ENCODE measurements at regions not wholly inside any gene's neighbourhood (a gene's known extent, or its start where the extent isn't known, plus 50 kb on each side); places are given as distances from the start of the nearest gene placed in this dataset.

DNA sequence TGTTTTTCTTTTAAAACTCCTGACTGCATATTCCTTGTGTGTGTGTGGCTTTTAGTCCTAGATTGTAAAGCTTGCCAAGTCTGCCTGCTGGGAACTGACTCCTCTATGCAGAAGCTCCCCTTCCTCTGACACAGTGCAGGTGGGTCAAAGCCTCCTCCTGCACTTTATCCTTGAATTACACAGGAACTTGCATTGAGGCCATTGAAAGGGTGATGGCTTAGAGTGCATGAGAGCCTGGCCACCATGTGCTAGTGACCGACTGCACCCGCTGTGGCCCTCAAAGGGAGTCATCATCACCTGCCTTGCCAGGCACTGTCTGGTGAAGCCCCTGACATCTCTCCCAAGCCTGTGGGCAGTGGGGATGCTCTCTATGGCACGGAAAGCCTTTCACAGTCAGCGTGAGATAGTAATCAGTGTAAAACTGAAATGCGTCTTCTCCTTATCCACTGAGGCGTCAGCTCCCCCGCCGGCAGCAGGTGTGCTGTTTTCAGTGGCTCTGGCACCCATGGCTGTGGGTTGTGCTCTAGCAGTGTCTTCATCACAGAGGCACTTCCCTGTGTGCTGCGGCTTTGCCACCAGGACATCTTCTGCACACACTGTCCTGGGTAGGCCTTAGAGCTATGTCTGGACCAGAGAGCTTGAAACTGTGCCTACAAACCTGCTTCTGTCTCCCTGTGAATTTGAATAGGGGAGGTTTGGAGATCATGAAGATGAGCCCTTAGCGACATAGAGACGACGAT, 87.9 kb downstream of the THBS2 start:
- H3K27me3 ChIP-seq (ENCODE audit: insufficient read depth, low read length): no peaks in the 10 kb centered on the region

DNA sequence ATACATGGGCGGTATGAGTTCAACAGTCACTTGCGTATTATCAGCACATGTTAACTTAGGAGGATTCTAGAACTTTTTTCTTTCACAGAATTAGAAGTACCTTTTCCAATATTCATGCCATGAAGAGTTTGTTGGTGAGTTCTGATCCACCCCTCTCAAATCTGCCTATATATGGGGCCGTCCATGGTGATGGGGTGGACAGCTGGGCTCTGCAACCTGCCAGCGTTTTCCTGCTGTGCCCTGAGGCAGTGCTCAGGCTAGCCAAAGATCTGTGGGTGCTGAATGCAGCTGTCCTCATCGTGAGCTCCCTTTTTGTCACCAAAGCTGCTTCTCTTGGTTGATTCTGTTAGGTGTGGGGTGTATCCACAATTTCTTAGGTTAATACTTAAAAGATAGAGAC, 88.7 kb downstream of the THBS2 start:
- Histone ChIP-seq H3K4me1 (ENCODE audit: insufficient read depth, low read length) (no peaks in the 10 kb centered on the region), H3K4me3 (ENCODE audit: low read length) (no peak overlapping the region), H3K9me3 (ENCODE audit: low read depth, low read length) (no peaks in the 10 kb centered on the region), H3K27me3 (ENCODE audit: insufficient read depth, low read length) (no peaks in the 10 kb centered on the region)

More for the DNA sequence above, 87.9 kb downstream of the THBS2 start:
- Histone ChIP-seq H3K9me3 (ENCODE audit: low read depth, low read length) (no peaks in the 10 kb centered on the region), H3K4me1 (ENCODE audit: insufficient read depth, low read length) (no peaks in the 10 kb centered on the region), H3K4me3 (ENCODE audit: low read length) (no peak overlapping the region)

DNA sequence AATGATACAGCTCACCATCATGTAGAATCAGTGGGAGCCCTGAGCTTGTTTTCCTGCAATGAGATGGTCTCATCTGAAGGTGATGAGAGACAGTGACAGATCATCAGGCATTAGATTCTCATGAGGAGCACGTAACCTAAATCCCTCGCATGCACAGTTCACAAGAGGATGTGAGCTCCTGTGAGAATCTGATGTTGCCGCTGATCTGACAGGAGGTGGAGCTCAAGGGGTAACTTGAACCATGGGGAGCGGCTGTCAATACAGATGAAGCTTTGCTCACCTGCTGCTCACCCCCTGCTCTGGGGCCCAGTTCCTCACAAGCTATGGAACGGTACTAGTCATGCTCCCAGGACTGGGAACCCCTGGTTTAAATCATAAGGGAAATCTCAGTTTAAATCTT, 89.2 kb downstream of the THBS2 start:
- no peaks in the 10 kb centered on the region for H3K9me3 ChIP-seq (ENCODE audit: low read depth, low read length)
- H3K27me3 ChIP-seq (ENCODE audit: insufficient read depth, low read length): no peaks in the 10 kb centered on the region
- H3K4me3 ChIP-seq (ENCODE audit: low read length): no peak overlapping the region
- no peaks in the 10 kb centered on the region for H3K4me1 ChIP-seq (ENCODE audit: insufficient read depth, low read length)

DNA sequence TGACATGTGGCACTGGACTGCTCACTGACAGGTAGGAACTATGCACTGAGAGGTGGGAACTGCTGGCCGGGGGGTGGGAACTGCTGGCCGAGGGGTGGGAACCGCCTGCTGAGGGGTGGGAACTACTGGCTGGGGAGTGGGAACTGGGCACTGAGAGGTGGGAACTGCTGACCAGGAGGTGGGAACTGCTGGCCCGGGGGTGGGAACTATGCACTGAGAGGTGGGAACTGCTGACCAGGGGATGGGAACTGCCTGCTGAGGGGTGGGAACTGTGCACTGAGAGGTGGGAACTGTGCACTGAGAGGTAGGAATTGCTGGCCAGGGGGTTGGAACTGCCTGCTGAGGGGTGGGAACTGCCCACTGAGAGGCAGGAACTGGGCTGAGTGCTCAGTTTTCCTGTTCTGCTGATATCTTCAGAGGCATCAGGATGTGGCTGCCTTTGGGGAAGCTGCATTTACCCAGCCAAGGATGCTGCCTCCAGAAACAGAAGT, 90.2 kb downstream of the THBS2 start:
- no peak overlapping the region for H3K4me3 ChIP-seq (ENCODE audit: low read length)
- no peaks in the 10 kb centered on the region for H3K9me3 ChIP-seq (ENCODE audit: low read depth, low read length)
- no peaks in the 10 kb centered on the region for H3K4me1 ChIP-seq (ENCODE audit: insufficient read depth, low read length)
- H3K27me3 ChIP-seq (ENCODE audit: insufficient read depth, low read length): no peaks in the 10 kb centered on the region

DNA sequence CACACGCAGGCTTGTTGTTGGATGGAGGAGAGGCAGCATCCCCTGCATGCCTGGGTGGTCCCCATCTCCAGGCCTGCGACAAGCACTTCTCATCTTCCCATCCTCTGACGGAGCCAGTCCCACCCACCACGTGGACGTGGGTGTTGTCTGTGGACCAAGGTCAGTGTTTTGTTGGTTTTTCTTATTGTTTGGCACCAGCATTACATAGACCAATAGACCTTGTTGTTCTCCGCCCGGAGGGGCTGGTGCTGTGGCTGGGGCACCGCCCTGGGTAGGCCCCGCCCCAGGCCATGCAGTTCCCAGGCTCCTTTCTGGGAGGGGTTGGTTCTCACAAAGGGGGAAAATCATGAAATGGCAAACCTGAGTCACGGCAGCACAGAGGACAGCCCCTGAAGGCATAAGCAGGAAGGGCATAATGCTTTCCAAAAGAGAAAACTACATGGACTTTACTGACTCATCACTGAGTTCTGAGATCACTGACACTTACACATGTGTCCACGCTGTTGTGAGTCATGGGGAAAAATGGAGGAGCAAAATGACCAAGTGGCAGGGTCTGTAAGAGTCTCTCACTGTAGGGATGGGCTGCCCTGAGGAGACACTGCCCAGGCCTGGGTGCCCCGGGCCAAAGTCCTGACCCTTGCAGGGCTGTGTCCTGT, 90.8 kb downstream of the THBS2 start:
- Histone ChIP-seq H3K4me1 (ENCODE audit: insufficient read depth, low read length) (no peaks in the 10 kb centered on the region), H3K9me3 (ENCODE audit: low read depth, low read length) (no peaks in the 10 kb centered on the region), H3K4me3 (ENCODE audit: low read length) (no peak overlapping the region), H3K27me3 (ENCODE audit: insufficient read depth, low read length) (no peaks in the 10 kb centered on the region)

DNA sequence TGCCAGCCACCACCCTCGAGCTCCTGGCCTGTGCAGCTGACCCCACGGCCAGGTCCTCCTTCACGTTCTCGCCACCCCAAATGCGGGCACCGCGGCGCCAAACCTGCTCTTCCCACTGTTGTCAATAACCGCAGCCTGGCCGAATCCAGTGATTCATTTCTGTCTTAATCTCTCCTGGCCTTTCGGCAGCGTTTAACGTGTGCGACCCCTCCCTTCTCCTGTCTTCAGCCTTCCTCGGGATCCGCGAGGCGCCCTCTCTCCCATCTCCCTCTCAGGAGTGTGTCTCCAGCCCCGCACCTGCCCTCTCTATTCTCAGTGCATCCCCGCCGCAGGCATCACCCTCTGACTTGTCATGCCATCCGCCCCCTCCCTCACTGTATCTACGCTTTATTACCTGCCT, 91.4 kb downstream of the THBS2 start:
- Histone ChIP-seq H3K27me3 (ENCODE audit: insufficient read depth, low read length) (no peaks in the 10 kb centered on the region), H3K9me3 (ENCODE audit: low read depth, low read length) (no peaks in the 10 kb centered on the region), H3K4me1 (ENCODE audit: insufficient read depth, low read length) (no peaks in the 10 kb centered on the region), H3K4me3 (ENCODE audit: low read length) (no peak overlapping the region)

DNA sequence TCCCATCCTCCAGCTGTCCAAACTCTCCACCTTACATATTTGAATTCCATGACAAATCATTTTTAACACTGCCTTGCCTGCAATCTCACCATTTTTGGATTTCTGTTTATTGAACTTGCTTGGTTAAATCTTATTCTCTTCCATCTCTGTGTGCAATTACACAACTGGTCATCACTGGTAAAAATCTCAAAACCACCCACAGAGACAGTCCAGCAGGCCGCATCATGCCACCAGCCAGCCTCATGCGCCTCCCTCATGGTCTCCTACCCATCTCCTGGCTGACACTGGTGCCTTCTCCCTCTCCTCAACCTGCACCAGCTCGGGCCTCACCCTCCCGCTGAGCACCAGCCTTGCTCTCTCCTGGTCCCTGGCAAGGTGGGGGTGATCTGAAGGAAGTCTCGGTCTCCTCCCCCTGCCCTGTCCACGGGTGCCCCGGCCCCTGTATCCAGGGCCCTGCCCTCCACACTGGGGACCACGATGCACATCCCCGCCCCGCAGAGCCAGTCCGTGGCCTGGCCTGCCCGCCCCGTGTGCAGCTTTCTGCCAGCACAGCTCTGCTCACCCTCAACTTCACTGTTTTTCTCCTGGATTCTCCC, 92.0 kb downstream of the THBS2 start:
- H3K27me3 ChIP-seq (ENCODE audit: insufficient read depth, low read length): no peaks in the 10 kb centered on the region
- no peak overlapping the region for H3K4me3 ChIP-seq (ENCODE audit: low read length)

DNA sequence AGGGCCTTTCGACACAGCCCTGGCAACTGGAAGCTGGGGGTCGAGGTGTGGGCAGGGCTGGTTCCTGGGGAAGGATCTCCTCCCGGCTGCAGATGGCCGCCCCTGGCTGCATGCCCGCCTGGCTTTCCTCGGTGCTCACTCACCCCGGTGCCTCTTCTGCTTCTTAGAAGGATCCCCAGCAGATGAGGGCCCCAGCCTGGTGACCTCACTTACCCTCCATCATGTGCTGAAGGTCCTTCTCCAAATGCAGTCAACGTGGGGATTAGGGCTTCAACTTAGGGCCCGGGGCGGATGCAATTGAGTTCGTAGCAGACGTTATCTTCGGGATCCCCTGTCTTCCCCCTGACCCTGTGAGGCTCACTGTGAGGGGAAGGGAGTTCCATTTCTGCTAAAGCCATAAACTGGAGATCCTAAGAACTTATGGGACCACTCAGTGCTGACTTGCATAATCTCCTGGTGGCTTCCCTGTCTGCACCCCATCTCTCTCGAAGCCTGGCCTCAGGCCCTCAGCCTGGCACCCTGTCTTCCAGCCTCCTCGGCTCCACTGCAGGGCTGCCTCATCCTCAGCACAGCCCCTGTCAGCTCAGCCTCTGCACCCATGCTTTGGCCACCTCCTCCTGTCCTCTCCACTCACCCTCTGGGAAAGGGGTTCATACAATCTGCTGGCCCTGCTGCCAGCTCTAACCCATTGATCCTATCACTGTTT, 92.6 kb downstream of the THBS2 start:
- H3K4me3 ChIP-seq (ENCODE audit: low read length): no peak overlapping the region

More for the DNA sequence above, 92.0 kb downstream of the THBS2 start:
- no peaks in the 10 kb centered on the region for H3K9me3 ChIP-seq (ENCODE audit: low read depth, low read length)
- H3K4me1 ChIP-seq (ENCODE audit: insufficient read depth, low read length): no peaks in the 10 kb centered on the region

DNA sequence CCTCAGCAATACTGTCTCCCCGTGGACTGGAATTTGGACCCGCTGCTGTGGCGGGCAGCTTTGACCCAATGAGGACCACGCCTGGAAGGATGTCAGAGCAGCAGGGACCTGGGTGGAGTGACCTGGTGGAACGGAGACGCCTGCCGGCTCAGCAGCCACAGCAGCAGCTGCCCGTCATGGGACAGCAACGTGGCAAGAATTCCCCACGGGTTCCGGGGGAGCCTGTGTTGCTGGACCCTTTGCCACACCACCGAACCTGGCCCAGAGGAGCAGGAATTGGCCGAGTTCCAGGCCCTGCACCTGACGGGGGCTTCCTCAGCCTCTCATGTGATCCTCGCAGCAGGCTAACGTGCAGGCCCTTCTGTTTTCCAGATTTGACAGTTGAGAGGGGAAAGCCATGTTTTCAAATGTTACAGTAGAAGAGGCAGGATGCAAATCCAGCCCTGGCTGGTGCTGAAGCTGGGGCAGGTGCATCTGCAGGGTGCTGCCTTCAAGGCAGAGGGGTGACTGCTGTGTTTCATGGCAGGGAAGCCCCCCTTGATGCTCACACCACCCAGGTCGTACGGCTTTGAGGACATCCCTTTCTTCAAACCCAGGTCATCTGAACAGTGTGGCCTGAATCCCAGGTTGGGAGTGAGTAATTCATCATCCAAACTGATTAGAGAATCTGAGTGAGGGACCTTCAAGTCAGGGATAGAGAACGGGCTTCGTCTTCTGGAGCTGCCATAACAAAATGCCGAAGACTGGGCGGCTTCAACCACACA, 93.4 kb downstream of the THBS2 start:
- H3K9me3 ChIP-seq (ENCODE audit: low read depth, low read length): no peaks in the 10 kb centered on the region
- H3K4me3 ChIP-seq (ENCODE audit: low read length): no peak overlapping the region
- H3K27me3 ChIP-seq (ENCODE audit: insufficient read depth, low read length): no peaks in the 10 kb centered on the region
- H3K4me1 ChIP-seq (ENCODE audit: insufficient read depth, low read length): no peaks in the 10 kb centered on the region

More for the DNA sequence above, 92.6 kb downstream of the THBS2 start:
- Histone ChIP-seq H3K4me1 (ENCODE audit: insufficient read depth, low read length) (no peaks in the 10 kb centered on the region), H3K9me3 (ENCODE audit: low read depth, low read length) (no peaks in the 10 kb centered on the region), H3K27me3 (ENCODE audit: insufficient read depth, low read length) (no peaks in the 10 kb centered on the region)

DNA sequence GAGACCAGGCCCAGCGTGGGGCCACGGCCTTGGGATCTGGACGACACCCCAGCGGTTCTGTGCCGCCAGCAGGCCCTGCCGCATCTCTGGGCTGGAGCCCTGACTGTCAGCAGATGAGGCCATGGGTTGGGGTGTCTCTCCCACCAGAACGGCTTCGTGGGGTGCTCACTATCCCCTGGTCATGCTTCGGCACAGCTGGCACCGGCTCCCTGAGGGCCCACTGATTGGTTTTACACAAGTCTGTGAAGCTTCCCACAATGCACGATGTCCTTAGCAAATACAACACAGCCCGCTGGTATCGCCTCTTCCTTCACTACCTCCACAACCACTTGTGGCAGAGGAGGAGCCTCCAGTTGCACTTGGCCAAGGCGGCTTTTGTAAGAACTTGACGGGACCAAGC, 94.3 kb downstream of the THBS2 start:
- H3K9me3 ChIP-seq (ENCODE audit: low read depth, low read length): no peaks in the 10 kb centered on the region

DNA sequence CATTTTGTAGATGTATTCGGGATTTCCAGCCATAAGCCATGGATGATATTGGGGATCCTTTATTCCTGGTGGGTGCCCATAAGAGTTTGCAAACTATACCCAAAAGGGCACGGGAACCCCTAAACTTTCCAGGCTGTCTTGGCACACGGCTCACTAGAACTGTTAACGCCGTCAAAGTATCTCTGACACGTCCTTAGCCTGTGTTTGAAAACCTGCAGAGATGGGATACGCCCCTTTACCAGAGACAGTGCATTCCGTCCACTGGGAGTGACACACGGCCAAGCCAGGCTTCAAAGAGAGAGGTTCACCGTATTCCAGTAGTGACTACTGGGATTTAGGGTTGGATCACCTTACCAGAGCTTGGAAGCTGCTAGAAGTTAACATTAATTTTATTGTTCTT, 95.0 kb downstream of the THBS2 start:
- Histone ChIP-seq H3K27me3 (ENCODE audit: insufficient read depth, low read length) (no peaks in the 10 kb centered on the region), H3K4me1 (ENCODE audit: insufficient read depth, low read length) (no peaks in the 10 kb centered on the region), H3K9me3 (ENCODE audit: low read depth, low read length) (no peaks in the 10 kb centered on the region), H3K4me3 (ENCODE audit: low read length) (no peak overlapping the region)

More for the DNA sequence above, 94.3 kb downstream of the THBS2 start:
- H3K4me1 ChIP-seq (ENCODE audit: insufficient read depth, low read length): no peaks in the 10 kb centered on the region
- no peak overlapping the region for H3K4me3 ChIP-seq (ENCODE audit: low read length)
- H3K27me3 ChIP-seq (ENCODE audit: insufficient read depth, low read length): no peaks in the 10 kb centered on the region

DNA sequence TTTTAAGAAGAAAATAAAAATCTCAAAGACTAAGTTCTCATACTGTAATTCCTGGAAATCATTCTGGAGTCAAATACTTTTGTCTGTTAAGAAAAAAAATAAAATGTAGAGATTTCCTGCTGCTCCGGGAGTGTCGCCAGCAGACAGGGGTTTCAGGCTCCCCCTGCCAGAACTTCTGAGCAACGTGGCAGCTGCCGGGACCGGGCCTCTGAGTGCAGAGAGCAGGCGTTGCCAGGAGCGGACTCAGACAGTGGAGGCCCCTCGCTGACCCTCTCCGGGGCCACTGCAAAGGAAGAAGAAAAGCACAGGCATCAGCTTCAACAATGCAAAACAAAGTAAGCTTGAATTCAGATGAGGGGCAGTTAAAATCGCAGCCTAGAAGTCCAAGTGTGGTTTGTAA, 95.5 kb downstream of the THBS2 start:
- Histone ChIP-seq H3K4me3 (ENCODE audit: low read length) (no peak overlapping the region), H3K27me3 (ENCODE audit: insufficient read depth, low read length) (no peaks in the 10 kb centered on the region), H3K4me1 (ENCODE audit: insufficient read depth, low read length) (no peaks in the 10 kb centered on the region), H3K9me3 (ENCODE audit: low read depth, low read length) (no peaks in the 10 kb centered on the region)

DNA sequence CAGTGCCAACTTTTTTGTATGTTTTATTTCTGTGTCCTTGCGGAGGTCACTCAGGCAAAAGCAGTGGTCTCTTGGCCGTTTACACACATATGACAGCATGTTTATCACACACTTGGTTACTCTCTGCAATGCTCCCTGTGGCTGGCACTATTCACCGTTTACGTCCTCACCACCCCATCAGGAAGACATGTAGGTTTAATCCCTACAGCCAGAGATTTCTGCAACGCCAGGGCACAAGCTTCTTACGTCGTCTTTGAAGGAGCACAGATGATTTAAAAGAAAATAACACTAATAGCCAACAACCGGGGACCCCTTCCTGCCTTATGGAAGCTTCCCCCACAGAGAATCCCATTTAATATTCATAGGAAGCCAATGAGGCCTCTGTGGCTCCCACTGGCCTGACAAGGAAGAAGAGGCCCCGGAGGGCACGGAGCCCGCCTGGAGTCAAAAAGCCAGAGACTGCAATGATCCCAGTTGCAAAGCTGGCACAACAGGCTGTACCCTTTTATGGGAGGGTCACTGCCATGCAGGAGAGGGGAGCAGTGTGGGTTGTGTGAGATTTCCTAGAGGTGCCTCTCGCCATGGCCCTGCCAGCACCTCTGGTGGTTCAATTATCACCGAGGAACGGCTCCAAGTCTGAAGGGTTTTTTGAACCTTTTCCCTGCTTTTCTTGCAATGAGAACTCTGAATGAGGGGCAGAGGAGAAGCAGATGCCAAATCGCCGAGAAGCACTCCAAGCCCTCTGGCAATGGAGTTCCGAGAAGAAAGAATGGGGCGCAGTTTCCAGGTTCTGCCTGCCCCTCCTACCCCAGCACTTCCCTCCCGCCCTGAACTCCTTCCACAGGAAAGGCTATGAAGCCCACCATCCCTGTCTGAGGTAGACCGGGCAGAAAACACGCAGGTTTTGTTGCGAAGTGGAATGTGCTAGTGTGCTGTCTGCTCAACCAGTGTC, 96.2 kb downstream of the THBS2 start:
- no peaks in the 10 kb centered on the region for H3K27me3 ChIP-seq (ENCODE audit: insufficient read depth, low read length)
- H3K4me1 ChIP-seq (ENCODE audit: insufficient read depth, low read length): no peaks in the 10 kb centered on the region
- no peak overlapping the region for H3K4me3 ChIP-seq (ENCODE audit: low read length)
- H3K9me3 ChIP-seq (ENCODE audit: low read depth, low read length): no peaks in the 10 kb centered on the region

DNA sequence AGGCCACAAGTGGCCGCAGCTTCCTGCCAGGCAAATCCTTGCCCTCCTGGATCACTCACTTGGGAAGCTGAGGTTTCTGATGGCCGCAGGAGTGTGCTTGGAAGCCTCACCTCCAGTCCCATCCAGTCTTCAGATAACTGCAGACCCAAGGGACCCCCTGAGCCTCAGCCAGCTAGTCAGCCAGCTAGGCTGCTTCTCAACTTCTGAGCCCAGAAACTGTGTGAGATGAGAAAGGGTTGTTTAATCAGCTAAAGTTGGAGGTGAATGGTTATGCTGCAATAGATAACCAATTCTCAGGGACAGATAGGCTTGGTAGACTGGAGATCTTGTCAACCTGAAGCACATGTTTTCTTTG, 96.9 kb downstream of the THBS2 start:
- Histone ChIP-seq H3K27me3 (ENCODE audit: insufficient read depth, low read length) (no peaks in the 10 kb centered on the region), H3K4me3 (ENCODE audit: low read length) (no peak overlapping the region), H3K4me1 (ENCODE audit: insufficient read depth, low read length) (no peaks in the 10 kb centered on the region), H3K9me3 (ENCODE audit: low read depth, low read length) (no peaks in the 10 kb centered on the region)

All from mononuclear cell (primary cell).